ENCODE measurements at regions not wholly inside any gene's neighbourhood (a gene's known extent, or its start where the extent isn't known, plus 50 kb on each side); places are given as distances from the start of the nearest gene placed in this dataset.

- no peak for TF ChIP-seq CTCF (IDR thresholded peaks at IDR 0.05; ENCODE audit: insufficient read depth, low read length)
- DNase-seq (ENCODE audit: low read depth), result peak; percentile 25
These were observed 99.2 kb upstream of the RAB40AL start for GRCh38 chrX:102837847-102838246.

GRCh38 chrX:102840871-102841705 lies 96.0 kb upstream of the RAB40AL start:
- peak; percentile 9 for TF ChIP-seq CTCF (IDR thresholded peaks at IDR 0.05; ENCODE audit: insufficient read depth, low read length)
- peak; percentile 15 for DNase-seq (ENCODE audit: low read depth)
- no peak overlapping the region for H3K4me3 ChIP-seq (ENCODE audit: low read depth, low read length)

More at GRCh38 chrX:102837847-102838246, 99.2 kb upstream of the RAB40AL start:
- no peak overlapping the region for H3K4me3 ChIP-seq (ENCODE audit: low read depth, low read length)

GRCh38 chrX:102841706-102842003 lies 95.4 kb upstream of the RAB40AL start:
- no peak for DNase-seq (ENCODE audit: low read depth)
- no peak for TF ChIP-seq CTCF (IDR thresholded peaks at IDR 0.05; ENCODE audit: insufficient read depth, low read length)
- no peak overlapping the region for H3K4me3 ChIP-seq (ENCODE audit: low read depth, low read length)

- no peak for TF ChIP-seq CTCF (IDR thresholded peaks at IDR 0.05; ENCODE audit: insufficient read depth, low read length)
- no peak overlapping the region for H3K4me3 ChIP-seq (ENCODE audit: low read depth, low read length)
- no peak for DNase-seq (ENCODE audit: low read depth)
These were observed 92.1 kb upstream of the RAB40AL start for GRCh38 chrX:102845020-102845419.

GRCh38 chrX:102846544-102847236 lies 90.4 kb upstream of the RAB40AL start:
- peak; percentile 20 for DNase-seq (ENCODE audit: low read depth)

GRCh38 chrX:102847362-102847761 lies 89.7 kb upstream of the RAB40AL start:
- no peak for DNase-seq (ENCODE audit: low read depth)
- H3K4me3 ChIP-seq (ENCODE audit: low read depth, low read length), result no peak overlapping the region
- TF ChIP-seq CTCF (IDR thresholded peaks at IDR 0.05; ENCODE audit: insufficient read depth, low read length), result no peak

More at GRCh38 chrX:102846544-102847236, 90.4 kb upstream of the RAB40AL start:
- no peak for TF ChIP-seq CTCF (IDR thresholded peaks at IDR 0.05; ENCODE audit: insufficient read depth, low read length)
- H3K4me3 ChIP-seq (ENCODE audit: low read depth, low read length), result no peak overlapping the region

Data from fibroblast of the aortic adventitia (primary cell).